ENCODE measurements at regions not wholly inside any gene's neighbourhood (a gene's known extent, or its start where the extent isn't known, plus 50 kb on each side); places are given as distances from the start of the nearest gene placed in this dataset.

DNA sequence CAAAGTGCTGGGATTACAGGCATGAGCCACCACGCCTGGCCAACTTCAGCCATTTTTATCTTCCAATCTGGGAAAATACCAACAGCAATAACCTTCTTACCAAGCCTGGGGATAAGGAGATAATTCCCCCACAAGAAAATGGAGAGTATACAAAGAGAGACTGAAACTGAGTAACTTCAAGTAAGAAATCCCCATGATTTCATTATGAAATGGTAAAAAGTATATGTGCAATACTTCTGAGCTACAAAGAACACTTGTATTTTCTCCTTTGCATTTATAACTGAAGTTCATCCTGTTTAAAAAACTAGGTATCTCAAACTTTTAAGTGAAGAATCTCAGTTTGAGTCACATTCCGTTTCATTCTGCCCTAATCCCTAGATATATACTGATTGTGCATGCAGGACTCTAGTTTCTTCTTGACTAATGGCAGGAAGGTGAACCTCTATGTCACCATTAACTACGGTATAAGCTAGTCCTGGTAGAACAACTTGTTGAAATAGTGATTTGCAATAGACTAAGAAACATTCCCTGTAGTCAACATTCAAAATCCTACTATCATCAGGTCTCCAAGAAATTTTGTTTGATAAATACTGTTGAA lies 2071.4 kb downstream of the MAT2B start:
- CTCF ChIA-PET (ENCODE audit: low intra/inter-chr PET ratio, low total read pairs) = no interaction called here
- H4K20me1 ChIP-seq (ENCODE audit: insufficient read depth, low read length) = no peaks in the 10 kb centered on the region
- H3K36me3 ChIP-seq (replicated peaks in 1 of 2; ENCODE audit: control insufficient read depth in 1 of 2, insufficient read depth in 2 of 2, low read length in 2 of 2) = no peaks in the 10 kb centered on the region
- no peaks in the 10 kb centered on the region for H3K27me3 ChIP-seq (ENCODE audit: control insufficient read depth in 1 of 2, insufficient read depth in 2 of 2, low read length in 2 of 2)
- no peaks in the 10 kb centered on the region for H3K4me1 ChIP-seq (ENCODE audit: insufficient read depth, low read length)
- in situ Hi-C loops (cut with HindIII; ENCODE audit: extremely low pct_ligation_motif_present, low pct_unique_long_range_greater_than_20kb) = no loop called here
- peaks cover 82% of the 10 kb centered on the region for H3K9me3 ChIP-seq (ENCODE audit: low read length)
- no peak overlapping the region for H3K4me3 ChIP-seq (replicated peaks in 1 of 3; ENCODE audit: insufficient read depth in 1 of 3, low read depth in 2 of 3, low read length in 3 of 3)
- DNase-seq (ENCODE audit: low spot score) (no peak), FAIRE-seq (no peak), ATAC-seq (no peak)
- H3K9ac ChIP-seq (ENCODE audit: insufficient read depth, low read depth, low read length) = no peak overlapping the region
- no peaks in the 10 kb centered on the region for H3K79me2 ChIP-seq (ENCODE audit: insufficient read depth, low read length)
- POLR2A ChIA-PET = no interaction called here
- H3K4me2 ChIP-seq (ENCODE audit: low read depth, low read length) = no peak overlapping the region
- H2AFZ ChIP-seq (ENCODE audit: low read length) = no peak overlapping the region
- no peak for TF ChIP-seq ZNF264 (CRISPR knock-in tag; IDR thresholded peaks at IDR 0.05)
- TF ChIP-seq PITX1 (CRISPR knock-in tag; IDR thresholded peaks at IDR 0.05) = no peak
- no peak for TF ChIP-seq ZNF441 (CRISPR knock-in tag; IDR thresholded peaks at IDR 0.05; ENCODE audit: borderline replicate concordance)
- TF ChIP-seq ZNF367 (CRISPR knock-in tag; IDR thresholded peaks at IDR 0.05; ENCODE audit: borderline replicate concordance) = no peak
- TF ChIP-seq ZNF781 (CRISPR knock-in tag; IDR thresholded peaks at IDR 0.05; ENCODE audit: borderline replicate concordance, not compliant biosample characterization) = no peak
- TF ChIP-seq TRIM24 (CRISPR knock-in tag; IDR thresholded peaks at IDR 0.05) = no peak
- BruUV-seq (replicated peaks) = no TSS peak
- intact Hi-C loops (cut with micrococcal nuclease; ENCODE audit: unreplicated experiment) = no loop called here
- WGBS (ENCODE audit: low lambda C conversion rate) = 14% methylated on average over 3 of the region's 3 CpGs
- no peak overlapping the region for H3K27ac ChIP-seq (ENCODE audit: extremely low read length, insufficient read depth, low read length)

DNA sequence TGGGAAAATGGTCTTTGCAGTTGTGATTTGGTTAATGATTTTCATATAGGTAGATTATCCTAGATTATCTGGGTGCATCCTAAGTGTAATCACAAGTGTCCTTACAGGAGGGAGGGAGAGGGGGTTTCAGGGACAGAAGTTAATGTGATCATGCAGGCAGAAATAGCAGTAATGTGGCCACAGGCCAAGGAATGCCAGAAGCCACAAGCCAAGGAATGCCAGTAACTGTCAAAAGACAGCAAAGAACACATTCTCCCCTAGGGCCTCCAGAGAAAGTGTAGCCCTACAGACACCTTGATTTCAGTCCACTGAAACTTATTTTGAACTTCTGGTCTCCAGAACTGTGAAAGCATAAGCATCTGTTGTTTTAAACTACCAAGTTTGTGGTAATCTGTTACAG lies 2074.5 kb downstream of the MAT2B start:
- TF ChIP-seq PRMT3 (CRISPR knock-in tag; IDR thresholded peaks at IDR 0.05; ENCODE audit: borderline replicate concordance, low read depth) (no peak), ZNF570 (CRISPR knock-in tag; IDR thresholded peaks at IDR 0.05; ENCODE audit: borderline replicate concordance) (no peak), ZNF772 (CRISPR knock-in tag; IDR thresholded peaks at IDR 0.05) (no peak), NCOA5 (CRISPR knock-in tag; IDR thresholded peaks at IDR 0.05) (no peak), FLYWCH1 (CRISPR knock-in tag; IDR thresholded peaks at IDR 0.05) (no peak), ZNF263 (CRISPR knock-in tag; IDR thresholded peaks at IDR 0.05) (no peak), ZFY (CRISPR knock-in tag; IDR thresholded peaks at IDR 0.05) (no peak), ZBTB7A (CRISPR knock-in tag; IDR thresholded peaks at IDR 0.05) (no peak)
- TF ChIP-seq, protein P1, sequence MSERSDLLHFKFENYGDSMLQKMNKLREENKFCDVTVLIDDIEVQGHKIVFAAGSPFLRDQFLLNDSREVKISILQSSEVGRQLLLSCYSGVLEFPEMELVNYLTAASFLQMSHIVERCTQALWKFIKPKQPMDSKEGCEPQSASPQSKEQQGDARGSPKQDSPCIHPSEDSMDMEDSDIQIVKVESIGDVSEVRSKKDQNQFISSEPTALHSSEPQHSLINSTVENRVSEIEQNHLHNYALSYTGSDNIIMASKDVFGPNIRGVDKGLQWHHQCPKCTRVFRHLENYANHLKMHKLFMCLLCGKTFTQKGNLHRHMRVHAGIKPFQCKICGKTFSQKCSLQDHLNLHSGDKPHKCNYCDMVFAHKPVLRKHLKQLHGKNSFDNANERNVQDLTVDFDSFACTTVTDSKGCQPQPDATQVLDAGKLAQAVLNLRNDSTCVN (CRISPR knock-in tag; IDR thresholded peaks at IDR 0.05; ENCODE audit: borderline replicate concordance) = no peak
- TF ChIP-seq, protein P2, sequence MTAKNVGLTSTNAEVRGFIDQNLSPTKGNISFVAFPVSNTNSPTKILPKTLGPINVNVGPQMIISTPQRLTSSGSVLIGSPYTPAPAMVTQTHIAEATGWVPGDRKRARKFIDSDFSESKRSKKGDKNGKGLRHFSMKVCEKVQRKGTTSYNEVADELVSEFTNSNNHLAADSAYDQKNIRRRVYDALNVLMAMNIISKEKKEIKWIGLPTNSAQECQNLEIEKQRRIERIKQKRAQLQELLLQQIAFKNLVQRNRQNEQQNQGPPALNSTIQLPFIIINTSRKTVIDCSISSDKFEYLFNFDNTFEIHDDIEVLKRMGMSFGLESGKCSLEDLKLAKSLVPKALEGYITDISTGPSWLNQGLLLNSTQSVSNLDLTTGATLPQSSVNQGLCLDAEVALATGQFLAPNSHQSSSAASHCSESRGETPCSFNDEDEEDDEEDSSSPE (CRISPR knock-in tag; IDR thresholded peaks at IDR 0.05) = no peak
- ATAC-seq = no peak
- H2AFZ ChIP-seq (ENCODE audit: low read length) = no peak overlapping the region
- H3K9ac ChIP-seq (ENCODE audit: insufficient read depth, low read depth, low read length) = no peak overlapping the region
- no peak for DNase-seq (ENCODE audit: low spot score)
- no peaks in the 10 kb centered on the region for H3K4me1 ChIP-seq (ENCODE audit: insufficient read depth, low read length)
- intact Hi-C loops (cut with micrococcal nuclease; ENCODE audit: unreplicated experiment) (no loop called here), in situ Hi-C loops (cut with HindIII; ENCODE audit: extremely low pct_ligation_motif_present, low pct_unique_long_range_greater_than_20kb) (no loop called here)
- no peaks in the 10 kb centered on the region for H3K36me3 ChIP-seq (replicated peaks in 1 of 2; ENCODE audit: control insufficient read depth in 1 of 2, insufficient read depth in 2 of 2, low read length in 2 of 2)
- H3K4me3 ChIP-seq (replicated peaks in 1 of 3; ENCODE audit: insufficient read depth in 1 of 3, low read depth in 2 of 3, low read length in 3 of 3) = no peak overlapping the region
- POLR2A ChIA-PET = no interaction called here
- no peaks in the 10 kb centered on the region for H3K79me2 ChIP-seq (ENCODE audit: insufficient read depth, low read length)
- H3K27ac ChIP-seq (ENCODE audit: extremely low read length, insufficient read depth, low read length) = no peak overlapping the region
- no TSS peak for BruUV-seq (replicated peaks)
- no peaks in the 10 kb centered on the region for H3K27me3 ChIP-seq (ENCODE audit: control insufficient read depth in 1 of 2, insufficient read depth in 2 of 2, low read length in 2 of 2)
- FAIRE-seq = no peak
- CTCF ChIA-PET (ENCODE audit: low intra/inter-chr PET ratio, low total read pairs) = no interaction called here
- H4K20me1 ChIP-seq (ENCODE audit: insufficient read depth, low read length) = no peaks in the 10 kb centered on the region
- H3K4me2 ChIP-seq (ENCODE audit: low read depth, low read length) = no peak overlapping the region
- H3K9me3 ChIP-seq (ENCODE audit: low read length) = peaks cover 69% of the 10 kb centered on the region
